HepG2 (cell line): ENCODE measurements at regions not wholly inside any gene's neighbourhood (a gene's known extent, or its start where the extent isn't known, plus 50 kb on each side); places are given as distances from the start of the nearest gene placed in this dataset.

Source experiments
- ATAC-seq: fragments of 200-7000 bp; cut with Tn5 transposase; 3 replicates; pipeline ENCODE4 v1.9.1; 2020; ENCODE audit warnings: mild to moderate bottlenecking, moderate library complexity
- BruUV-seq: library from RNA; stranded (reverse); fragments of 400-500 nt; replicated peaks from 2 replicates; lab custom pipeline; 2021; lab: Mats Ljungman, UMichigan
- CTCF ChIA-PET: fragments of 300-600 bp; formaldehyde crosslinking; extraction: SDS; loops from one replicate; lab custom pipeline; 2021; ENCODE audit warnings: low total read pairs, inconsistent platforms, low intra/inter-chr PET ratio; lab: Yijun Ruan, JAX
- POLR2A ChIA-PET: fragments of 350-600 bp; sonication (Branson Sonifier 250); formaldehyde crosslinking; loops from one replicate; lab custom pipeline; 2020; ENCODE audit warnings: antibody characterized with exemption, inconsistent platforms; lab: Yijun Ruan, JAX
- DNase-seq: peaks from one replicate; pipeline ENCODE4 v3.0.0-alpha.2; 2015; ENCODE audit warnings: low spot score
- FAIRE-seq: peaks from 3 replicates; lab custom pipeline; 2011; peaks lifted over from hg19 to GRCh38; lab: Jason Lieb, UNC
- H2AFZ ChIP-seq: one replicate; pipeline ENCODE4 v1.6.1; 2011; ENCODE audit warnings: low read length, inconsistent platforms
- H3K27ac ChIP-seq: fragments of 300-600 bp; 3 replicates; pipeline ENCODE4 v1.8.0; 2011; ENCODE audit warnings: mixed run types, mild to moderate bottlenecking, mixed read lengths, low read length, inconsistent platforms; ENCODE audit not compliant: insufficient read depth; ENCODE audit errors: extremely low read length
- H3K27me3 ChIP-seq, 2 experiments: fragments of 200-600 bp in 1 of 2; 2 replicates in 1 of 2; 3 replicates in 1 of 2; pipeline versions ENCODE4 v1.6.0 to v1.8.0; 2011; ENCODE audit warnings: low read length in 2 of 2, mild to moderate bottlenecking in 2 of 2, moderate library complexity in 2 of 2, inconsistent platforms in 1 of 2; ENCODE audit not compliant: insufficient read depth in 2 of 2, control insufficient read depth in 1 of 2
- H3K36me3 ChIP-seq, 2 experiments: fragments of 200-600 bp in 1 of 2; replicated peaks in 1 of 2; 2 replicates in 1 of 2; 3 replicates in 1 of 2; pipeline versions ENCODE4 v1.5.1 to v1.8.0; 2011; ENCODE audit warnings: low read length in 2 of 2, inconsistent platforms in 1 of 2; ENCODE audit not compliant: insufficient read depth in 2 of 2, control insufficient read depth in 1 of 2
- H3K4me1 ChIP-seq: 2 replicates; pipeline ENCODE4 v1.5.1; 2012; ENCODE audit warnings: low read length, inconsistent platforms; ENCODE audit not compliant: insufficient read depth
- H3K4me2 ChIP-seq: 2 replicates; pipeline ENCODE4 v1.6.0; 2011; ENCODE audit warnings: low read depth, low read length, inconsistent platforms
- H3K4me3 ChIP-seq, 3 experiments: fragments of 200-600 bp in 1 of 3; sonication (generic), shearing (Covaris generic) in 1 of 3; replicated peaks in 1 of 3; 2 replicates each; pipeline ENCODE4 v1.5.1; 2011 to 2016; ENCODE audit warnings: low read length in 3 of 3, inconsistent platforms in 2 of 3, low read depth in 2 of 3, mild to moderate bottlenecking in 2 of 3, control low read depth in 1 of 3, mixed read lengths in 1 of 3; ENCODE audit not compliant: insufficient read depth in 1 of 3
- H3K79me2 ChIP-seq: one replicate; pipeline ENCODE4 v1.6.1; 2011; ENCODE audit warnings: low read length, inconsistent platforms; ENCODE audit not compliant: insufficient read depth
- H3K9ac ChIP-seq: 2 replicates; pipeline ENCODE4 v1.6.0; 2011; ENCODE audit warnings: mild to moderate bottlenecking, low read depth, low read length, inconsistent platforms; ENCODE audit not compliant: insufficient read depth
- H3K9me3 ChIP-seq: 2 replicates; pipeline ENCODE4 v1.5.1; 2012; ENCODE audit warnings: mild to moderate bottlenecking, low read length
- H4K20me1 ChIP-seq: 2 replicates; pipeline ENCODE4 v1.6.0; 2011; ENCODE audit warnings: inconsistent platforms, mild to moderate bottlenecking, low read length, moderate library complexity; ENCODE audit not compliant: insufficient read depth
- ZNF318 ChIP-seq: sonication (generic); formaldehyde crosslinking; IDR thresholded peaks from 2 replicates; pipeline ENCODE4 v1.4.0; 2020; ENCODE audit warnings: mild to moderate bottlenecking, missing genetic modification reagents
- WGBS: methylation state at CpG from one replicate; pipeline ENCODE4 v1.1.6; 2017; ENCODE audit warnings: low lambda C conversion rate; 5-methylcytosine and 5-hydroxymethylcytosine counted together
- in situ Hi-C: cut with HindIII; loops from 2 replicates; pipeline ENCODE4 v1.10.0; 2017; ENCODE audit warnings: low pct_unique_long_range_greater_than_20kb; ENCODE audit not compliant: extremely low pct_ligation_motif_present
- intact Hi-C: fragments of 100-400 bp; cut with micrococcal nuclease; formaldehyde crosslinking; loops from one replicate; pipeline ENCODE4 v1.10.0; 2022; ENCODE audit not compliant: unreplicated experiment

- ChIA-PET CTCF (no interaction called here), POLR2A (no interaction called here)
- H3K27me3 ChIP-seq: no peaks in the 10 kb centered on the region
- H2AFZ ChIP-seq: no peak overlapping the region
- intact Hi-C loops (no loop called here), in situ Hi-C loops (no loop called here)
- no peaks in the 10 kb centered on the region for H3K36me3 ChIP-seq
- no peaks in the 10 kb centered on the region for H4K20me1 ChIP-seq
- no peaks in the 10 kb centered on the region for H3K4me1 ChIP-seq
- BruUV-seq: no TSS peak
- H3K4me2 ChIP-seq: no peak overlapping the region
- no peak for TF ChIP-seq ZNF318 (CRISPR knock-in tag)
- H3K79me2 ChIP-seq: no peaks in the 10 kb centered on the region
- ATAC-seq (no peak), DNase-seq (no peak), FAIRE-seq (no peak)
- H3K4me3 ChIP-seq: no peak overlapping the region
- H3K9ac ChIP-seq: no peak overlapping the region
- peaks cover 70% of the 10 kb centered on the region for H3K9me3 ChIP-seq
- WGBS: 1% methylated on average over 2 of the region's 2 CpGs
- no peak overlapping the region for H3K27ac ChIP-seq
Observed at GRCh38 chr13:56168581-56168980, 972.1 kb upstream of the PRR20A start.
